Mesendoderm (in vitro differentiated cells): ENCODE measurements at regions not wholly inside any gene's neighbourhood (a gene's known extent, or its start where the extent isn't known, plus 50 kb on each side); places are given as distances from the start of the nearest gene placed in this dataset.
"Not testable (repeated sequence)": the region's sequence is repeated elsewhere in the genome, so short reads cannot be mapped to it uniquely, and the experiment has no call there.

Experiments
- DNase-seq: peaks from one replicate; pipeline ENCODE4 v3.0.0; 2013
- H2AK5ac ChIP-seq: 2 replicates; pipeline ENCODE4 v1.6.1; 2013; ENCODE audit warnings: low read length, inconsistent platforms
- H2BK120ac ChIP-seq: 2 replicates; pipeline ENCODE4 v1.6.1; 2013; ENCODE audit warnings: low read depth, mild to moderate bottlenecking, low read length, moderate library complexity, mixed read lengths
- H2BK15ac ChIP-seq: replicated peaks from 2 replicates; pipeline ENCODE4 v1.6.1; 2013; ENCODE audit warnings: low read depth, mild to moderate bottlenecking, moderate library complexity
- H2BK5ac ChIP-seq: 2 replicates; pipeline ENCODE4 v1.6.1; 2013; ENCODE audit warnings: low read length, inconsistent platforms
- H3K18ac ChIP-seq: 2 replicates; pipeline ENCODE4 v1.6.1; 2013; ENCODE audit warnings: mild to moderate bottlenecking, low read length, mixed read lengths
- H3K23ac ChIP-seq: one replicate; pipeline ENCODE4 v1.6.1; 2013; ENCODE audit warnings: low read length
- H3K27ac ChIP-seq: 2 replicates; pipeline ENCODE4 v1.5.1; 2013; ENCODE audit warnings: low read depth, mild to moderate bottlenecking, inconsistent platforms, low read length, moderate library complexity
- H3K27me3 ChIP-seq: 2 replicates; pipeline ENCODE4 v1.6.1; 2013; ENCODE audit warnings: low read length, control low read depth, mild to moderate bottlenecking, inconsistent platforms; ENCODE audit not compliant: insufficient read depth, poor library complexity
- H3K36me3 ChIP-seq: 2 replicates; pipeline ENCODE4 v1.6.1; 2013; ENCODE audit warnings: low read length, inconsistent platforms; ENCODE audit not compliant: control insufficient read depth, insufficient read depth
- H3K4ac ChIP-seq: one replicate; pipeline ENCODE4 v1.6.1; 2013; ENCODE audit warnings: low read depth, mild to moderate bottlenecking, low read length, moderate library complexity
- H3K4me1 ChIP-seq: 2 replicates; pipeline ENCODE4 v1.6.1; 2013; ENCODE audit warnings: low read depth, low read length, inconsistent platforms; ENCODE audit not compliant: control insufficient read depth
- H3K4me2 ChIP-seq: 2 replicates; pipeline ENCODE4 v1.6.1; 2013; ENCODE audit warnings: low read length
- H3K4me3 ChIP-seq: 2 replicates; pipeline ENCODE4 v1.5.1; 2013; ENCODE audit warnings: mild to moderate bottlenecking, low read length
- H3K56ac ChIP-seq: one replicate; pipeline ENCODE4 v1.6.1; 2013; ENCODE audit warnings: low read length
- H3K79me1 ChIP-seq: 2 replicates; pipeline ENCODE4 v1.6.1; 2013; ENCODE audit warnings: low read length, inconsistent platforms
- H3K79me2 ChIP-seq: 2 replicates; pipeline ENCODE4 v1.6.1; 2013; ENCODE audit warnings: mild to moderate bottlenecking, low read length; ENCODE audit not compliant: control insufficient read depth, insufficient read depth
- H3K9ac ChIP-seq: 2 replicates; pipeline ENCODE4 v1.6.1; 2013; ENCODE audit warnings: low read length, inconsistent platforms
- H4K5ac ChIP-seq: one replicate; pipeline ENCODE4 v1.6.1; 2013; ENCODE audit warnings: low read length
- H4K8ac ChIP-seq: one replicate; pipeline ENCODE4 v1.6.1; 2013; ENCODE audit warnings: low read depth, mild to moderate bottlenecking, control low read depth, low read length, moderate library complexity
- WGBS: extraction: QIAGEN DNeasy Blood & Tissue Kit; methylation state at CpG from one replicate; pipeline ENCODE4 v1.1.7; 2013; ENCODE audit warnings: low lambda C conversion rate, missing lambda C conversion rate; ENCODE audit not compliant: insufficient coverage; ENCODE audit errors: extremely low coverage; 5-methylcytosine and 5-hydroxymethylcytosine counted together

DNA sequence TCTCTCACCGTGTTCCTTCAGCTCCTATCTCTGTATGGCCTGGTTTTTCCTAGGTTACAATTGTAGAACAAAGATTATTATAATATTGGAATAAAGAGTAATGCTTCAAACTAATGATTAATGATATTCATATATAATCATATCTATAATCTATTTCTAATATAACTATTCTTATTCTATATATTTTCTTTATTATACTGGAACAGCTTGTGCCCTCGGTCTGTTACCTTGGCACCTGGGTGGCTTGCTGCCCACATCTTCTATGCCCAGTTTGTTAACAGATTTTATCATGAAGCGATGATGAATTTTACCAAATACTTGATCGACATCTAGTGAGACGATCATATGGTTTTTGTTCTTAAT, 363.6 kb upstream of the TYRP1 start:
- no peak overlapping the region for H2BK15ac ChIP-seq

DNA sequence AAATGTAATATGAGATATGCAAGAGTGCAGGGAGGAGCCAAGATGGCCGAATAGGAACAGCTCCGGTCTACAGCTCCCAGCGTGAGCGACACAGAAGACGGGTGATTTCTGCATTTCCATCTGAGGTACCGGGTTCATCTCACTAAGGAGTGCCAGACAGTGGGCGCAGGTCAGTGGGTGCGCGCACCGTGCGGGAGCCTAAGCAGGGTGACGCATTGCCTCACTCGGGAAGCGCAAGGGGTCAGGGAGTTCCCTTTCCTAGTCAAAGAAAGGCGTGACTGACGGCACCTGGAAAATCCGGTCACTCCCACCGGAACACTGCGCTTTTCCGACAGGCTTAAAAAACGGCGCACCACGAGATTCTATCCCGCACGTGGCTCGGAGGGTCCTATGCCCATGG, 359.2 kb upstream of the TYRP1 start:
- not testable (repeated sequence) for H3K79me1 ChIP-seq, H3K4me3 ChIP-seq, H3K27me3 ChIP-seq, H3K36me3 ChIP-seq, H2BK120ac ChIP-seq, H4K8ac ChIP-seq, H3K18ac ChIP-seq, H3K4ac ChIP-seq, H3K9ac ChIP-seq, DNase-seq, H3K23ac ChIP-seq, H3K56ac ChIP-seq, H3K79me2 ChIP-seq, H2AK5ac ChIP-seq, H2BK5ac ChIP-seq, H4K5ac ChIP-seq, H2BK15ac ChIP-seq, H3K27ac ChIP-seq, H3K4me1 ChIP-seq, H3K4me2 ChIP-seq
- WGBS, result no CpG with 5 or more reads among the region's 26 CpGs

More for the DNA sequence above, 363.6 kb upstream of the TYRP1 start:
- Histone ChIP-seq H2BK120ac (no peak overlapping the region), H3K9ac (no peak overlapping the region), H3K79me1 (no peaks in the 10 kb centered on the region), H3K27ac (no peak overlapping the region), H3K4ac (no peak overlapping the region), H3K27me3 (no peaks in the 10 kb centered on the region), H3K56ac (no peak overlapping the region), H4K5ac (no peak overlapping the region), H2BK5ac (no peak overlapping the region), H3K23ac (no peak overlapping the region), H3K18ac (no peak overlapping the region), H3K4me2 (no peak overlapping the region), H3K79me2 (no peaks in the 10 kb centered on the region), H4K8ac (no peak overlapping the region), H3K36me3 (no peaks in the 10 kb centered on the region), H3K4me3 (no peak overlapping the region), H3K4me1 (no peaks in the 10 kb centered on the region), H2AK5ac (no peak overlapping the region)
- DNase-seq, result no peak
- WGBS, result no CpG with 5 or more reads among the region's 5 CpGs

DNA sequence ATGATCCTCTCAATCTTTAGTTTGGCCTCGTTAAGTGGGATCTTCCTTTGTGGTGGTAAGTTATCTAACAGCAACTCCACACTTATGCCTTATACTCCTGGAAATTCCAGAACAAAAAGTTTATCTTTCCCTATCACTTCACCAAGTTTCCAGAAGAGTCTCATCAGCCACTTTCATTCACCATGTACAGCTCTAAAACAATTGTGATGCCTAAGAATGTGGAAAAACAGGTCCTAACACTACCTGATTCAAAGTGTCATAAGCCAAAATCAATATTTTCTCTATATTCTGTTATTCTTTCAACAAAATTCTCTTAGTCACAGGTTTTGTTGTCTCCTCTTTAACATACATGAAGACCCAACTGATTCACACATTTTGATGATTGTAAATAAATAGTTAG, 342.4 kb upstream of the TYRP1 start:
- Histone ChIP-seq H4K8ac (no peak overlapping the region), H3K27ac (no peak overlapping the region), H3K36me3 (no peaks in the 10 kb centered on the region), H3K27me3 (no peaks in the 10 kb centered on the region), H2BK5ac (no peak overlapping the region), H3K4me2 (no peak overlapping the region), H2BK15ac (no peak overlapping the region), H3K4me3 (no peak overlapping the region), H2BK120ac (no peak overlapping the region), H3K79me1 (no peaks in the 10 kb centered on the region), H4K5ac (no peak overlapping the region), H3K79me2 (no peaks in the 10 kb centered on the region), H3K9ac (no peak overlapping the region), H3K4me1 (no peaks in the 10 kb centered on the region), H3K56ac (no peak overlapping the region), H3K23ac (no peak overlapping the region), H3K18ac (no peak overlapping the region), H2AK5ac (no peak overlapping the region), H3K4ac (no peak overlapping the region)
- WGBS, result no CpG with 5 or more reads among the region's 1 CpG
- no peak for DNase-seq

- Histone ChIP-seq H4K8ac (no peak overlapping the region), H3K4me2 (no peak overlapping the region), H3K18ac (no peak overlapping the region), H4K5ac (no peak overlapping the region), H2BK15ac (no peak overlapping the region), H2AK5ac (no peak overlapping the region), H3K79me2 (no peaks in the 10 kb centered on the region), H2BK120ac (no peak overlapping the region), H3K79me1 (no peaks in the 10 kb centered on the region), H3K23ac (no peak overlapping the region), H2BK5ac (no peak overlapping the region), H3K9ac (no peak overlapping the region), H3K56ac (no peak overlapping the region), H3K4me1 (no peaks in the 10 kb centered on the region), H3K4me3 (no peak overlapping the region), H3K27me3 (no peaks in the 10 kb centered on the region), H3K36me3 (no peaks in the 10 kb centered on the region), H3K4ac (no peak overlapping the region), H3K27ac (no peak overlapping the region)
- no CpG with 5 or more reads among the region's 3 CpGs for WGBS
- DNase-seq, result no peak
Measured at GRCh38 chr9:12351293-12352044, 341.7 kb upstream of the TYRP1 start.

DNA sequence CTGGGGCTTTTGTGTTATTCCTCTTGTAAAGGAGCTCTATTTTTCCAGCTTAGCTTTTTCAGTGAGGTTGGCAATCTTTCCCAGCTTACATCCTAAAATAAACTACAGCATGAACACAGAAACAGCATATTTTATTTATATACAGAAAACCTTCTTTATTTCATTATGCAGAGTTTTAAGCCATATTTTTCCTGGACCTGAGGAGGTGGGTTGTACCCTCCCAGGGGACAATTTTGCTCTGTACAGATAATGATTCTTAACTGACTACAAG, 341.2 kb upstream of the TYRP1 start:
- Histone ChIP-seq H3K79me2 (no peaks in the 10 kb centered on the region), H3K36me3 (no peaks in the 10 kb centered on the region), H2BK15ac (no peak overlapping the region), H2AK5ac (no peak overlapping the region), H2BK120ac (no peak overlapping the region), H3K4ac (no peak overlapping the region), H3K4me3 (no peak overlapping the region), H3K79me1 (no peaks in the 10 kb centered on the region), H3K4me1 (no peaks in the 10 kb centered on the region), H3K18ac (no peak overlapping the region), H4K8ac (no peak overlapping the region), H3K56ac (no peak overlapping the region), H2BK5ac (no peak overlapping the region), H4K5ac (no peak overlapping the region), H3K4me2 (no peak overlapping the region), H3K27me3 (no peaks in the 10 kb centered on the region), H3K27ac (no peak overlapping the region), H3K23ac (no peak overlapping the region), H3K9ac (no peak overlapping the region)
- no peak for DNase-seq

DNA sequence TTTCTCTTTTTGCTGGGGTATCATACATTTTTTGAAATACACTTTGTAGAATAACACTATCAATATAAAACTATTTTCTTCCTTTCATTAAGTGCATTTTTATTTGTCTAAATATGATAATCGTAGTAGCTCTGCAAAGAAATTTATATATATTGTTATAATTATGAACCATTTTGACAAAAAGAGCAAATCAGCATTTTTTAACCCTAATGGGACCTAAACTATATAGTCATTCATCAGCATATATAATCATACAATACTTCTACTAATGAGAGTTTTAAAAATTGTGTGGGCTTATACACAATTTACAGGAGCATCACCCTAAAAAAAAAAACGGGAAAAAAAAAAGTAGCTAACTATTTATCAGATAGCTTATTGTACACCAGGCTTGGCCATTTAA, 329.7 kb upstream of the TYRP1 start:
- no peak overlapping the region for H2BK15ac ChIP-seq
- no peak overlapping the region for H2BK5ac ChIP-seq
- H2BK120ac ChIP-seq, result no peak overlapping the region
- H3K4me3 ChIP-seq, result no peak overlapping the region
- no peak overlapping the region for H3K4ac ChIP-seq
- no peak overlapping the region for H2AK5ac ChIP-seq
- no peak overlapping the region for H4K8ac ChIP-seq
- no peak for DNase-seq
- no peaks in the 10 kb centered on the region for H3K79me1 ChIP-seq
- no peak overlapping the region for H3K9ac ChIP-seq
- no peak overlapping the region for H3K27ac ChIP-seq
- H4K5ac ChIP-seq, result no peak overlapping the region
- no peaks in the 10 kb centered on the region for H3K36me3 ChIP-seq
- no peak overlapping the region for H3K4me2 ChIP-seq
- H3K4me1 ChIP-seq, result no peaks in the 10 kb centered on the region
- H3K23ac ChIP-seq, result no peak overlapping the region
- no CpG with 5 or more reads among the region's 2 CpGs for WGBS
- no peaks in the 10 kb centered on the region for H3K79me2 ChIP-seq
- no peak overlapping the region for H3K18ac ChIP-seq
- no peaks in the 10 kb centered on the region for H3K27me3 ChIP-seq
- H3K56ac ChIP-seq, result no peak overlapping the region
